Transverse colon (tissue), 4 donors: ENCODE measurements at regions not wholly inside any gene's neighbourhood (a gene's known extent, or its start where the extent isn't known, plus 50 kb on each side); places are given as distances from the start of the nearest gene placed in this dataset.

Experiments
- DNase-seq: peaks from one replicate; pipeline ENCODE4 v3.0.0-alpha.2; 2019
- H3K27ac ChIP-seq, 4 donors: fragments of 200-600 bp; sonication (generic); 2 replicates each; pipeline ENCODE4 v1.5.1; 2016 to 2018; ENCODE audit warnings: inconsistent platforms in 4 of 4
- H3K27me3 ChIP-seq: fragments of 200-600 bp; sonication (generic); 2 replicates; pipeline ENCODE4 v1.5.1; 2017; ENCODE audit warnings: inconsistent platforms
- H3K36me3 ChIP-seq, 4 donors: fragments of 200-600 bp; sonication (generic); 2 replicates each; pipeline ENCODE4 v1.5.1; 2017 to 2019; ENCODE audit warnings: inconsistent platforms in 4 of 4
- H3K4me1 ChIP-seq, 4 donors: fragments of 200-600 bp; sonication (generic); 2 replicates each; pipeline ENCODE4 v1.5.1; 2017 to 2020; ENCODE audit warnings: inconsistent platforms in 4 of 4
- H3K4me3 ChIP-seq, 4 donors: fragments of 200-600 bp; sonication (generic); 1 replicate in 1 of 4; 2 replicates in 3 of 4; pipeline versions ENCODE4 v1.5.1 to v1.6.1; 2017 to 2019; ENCODE audit warnings: inconsistent platforms in 4 of 4
- H3K9me3 ChIP-seq, 2 donors: fragments of 200-600 bp; sonication (generic); 2 replicates each; pipeline ENCODE4 v1.5.1; 2017 to 2019; ENCODE audit warnings: inconsistent platforms in 2 of 2
- EP300 ChIP-seq: sonication (generic); formaldehyde crosslinking; IDR thresholded peaks from one replicate; pipeline ENCODE4 v1.6.1; 2017; ENCODE audit warnings: antibody characterized with exemption, low read depth
- POLR2A ChIP-seq: fragments of 450-650 bp; IDR thresholded peaks from one replicate; pipeline ENCODE4 v1.6.1; 2016; ENCODE audit warnings: antibody characterized with exemption, mild to moderate bottlenecking, moderate library complexity
- POLR2AphosphoS5 ChIP-seq, 3 donors: sonication (generic); formaldehyde crosslinking; IDR thresholded peaks; one replicate each; pipeline ENCODE4 v1.6.1; 2016; ENCODE audit warnings: antibody characterized with exemption in 3 of 3
- WGBS, 2 donors: methylation state at CpG; one replicate each; pipeline ENCODE4 v1.1.5; 2018; ENCODE audit warnings: low coverage in 1 of 2; 5-methylcytosine and 5-hydroxymethylcytosine counted together
- in situ Hi-C, 4 donors: fragments of 200-750 bp; cut with MboI; loops; one replicate each; pipeline versions ENCODE4 v1.15.0 to v1.15.1; 2017; ENCODE audit warnings: low sequenced_read_pairs in 3 of 4, low pct_ligation_motif_present in 1 of 4, low pct_unique_long_range_greater_than_20kb in 1 of 4
- intact Hi-C: fragments of 100-400 bp; cut with DNase I; formaldehyde crosslinking; loops from one replicate; pipeline ENCODE4 v1.15.1; 2023; ENCODE audit warnings: low total_unique reads
- TF ChIP-seq, protein P1 (sequence below), 5 experiments: fragments of 200-600 bp in 3 of 5; fragments of 450-650 bp in 2 of 5; sonication (generic) in 3 of 5; IDR thresholded peaks; 1 replicate in 2 of 5; 2 replicates in 3 of 5; pipeline ENCODE4 v1.5.1; 2016 to 2017; ENCODE audit warnings: antibody characterized with exemption in 5 of 5, inconsistent platforms in 3 of 5, mild to moderate bottlenecking in 2 of 5, moderate library complexity in 1 of 5

DNA sequence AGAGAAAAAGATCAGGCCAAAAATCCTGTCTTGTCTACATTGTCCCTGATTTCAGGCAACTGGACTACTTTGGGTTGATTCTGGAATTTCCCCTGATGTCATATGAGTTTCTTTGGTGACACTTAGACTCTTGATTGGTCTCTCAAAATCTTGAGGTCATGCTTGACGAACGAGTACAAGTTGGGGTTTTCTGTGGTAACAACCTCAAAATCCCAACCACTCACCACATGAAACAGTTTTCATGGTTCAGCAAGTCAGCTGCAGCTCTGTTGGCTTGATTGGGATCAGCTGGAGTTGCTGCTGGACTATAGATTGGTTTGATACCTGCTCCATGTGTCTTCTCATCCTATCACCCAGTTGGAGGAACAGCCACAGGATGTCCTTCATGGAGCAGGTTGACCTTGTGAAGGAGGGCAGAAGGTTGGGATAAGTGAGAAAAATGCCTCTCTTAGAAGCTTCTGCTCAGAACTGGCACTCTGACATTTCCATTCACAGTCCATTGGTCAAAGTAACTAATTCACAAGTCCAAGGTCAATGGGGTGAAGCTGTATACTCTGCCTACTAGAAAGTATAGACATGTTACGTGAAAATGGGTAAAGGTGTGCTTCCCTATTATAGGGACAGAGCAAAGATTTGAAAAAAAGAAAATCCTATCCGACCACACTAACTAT lies 284.5 kb downstream of the SH3GL2 start:
- no peak for TF ChIP-seq POLR2AphosphoS5 (IDR thresholded peaks at IDR 0.05)
- no peak for TF ChIP-seq EP300
- TF ChIP-seq POLR2A: no peak
- TF ChIP-seq, protein P1, sequence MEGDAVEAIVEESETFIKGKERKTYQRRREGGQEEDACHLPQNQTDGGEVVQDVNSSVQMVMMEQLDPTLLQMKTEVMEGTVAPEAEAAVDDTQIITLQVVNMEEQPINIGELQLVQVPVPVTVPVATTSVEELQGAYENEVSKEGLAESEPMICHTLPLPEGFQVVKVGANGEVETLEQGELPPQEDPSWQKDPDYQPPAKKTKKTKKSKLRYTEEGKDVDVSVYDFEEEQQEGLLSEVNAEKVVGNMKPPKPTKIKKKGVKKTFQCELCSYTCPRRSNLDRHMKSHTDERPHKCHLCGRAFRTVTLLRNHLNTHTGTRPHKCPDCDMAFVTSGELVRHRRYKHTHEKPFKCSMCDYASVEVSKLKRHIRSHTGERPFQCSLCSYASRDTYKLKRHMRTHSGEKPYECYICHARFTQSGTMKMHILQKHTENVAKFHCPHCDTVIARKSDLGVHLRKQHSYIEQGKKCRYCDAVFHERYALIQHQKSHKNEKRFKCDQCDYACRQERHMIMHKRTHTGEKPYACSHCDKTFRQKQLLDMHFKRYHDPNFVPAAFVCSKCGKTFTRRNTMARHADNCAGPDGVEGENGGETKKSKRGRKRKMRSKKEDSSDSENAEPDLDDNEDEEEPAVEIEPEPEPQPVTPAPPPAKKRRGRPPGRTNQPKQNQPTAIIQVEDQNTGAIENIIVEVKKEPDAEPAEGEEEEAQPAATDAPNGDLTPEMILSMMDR (IDR thresholded peaks at IDR 0.05): no peak
- Histone ChIP-seq H3K4me3 (no peak overlapping the region), H3K27me3 (no peaks in the 10 kb centered on the region), H3K9me3 (no peaks in the 10 kb centered on the region), H3K4me1 (no peaks in the 10 kb centered on the region), H3K36me3 (no peaks in the 10 kb centered on the region), H3K27ac (no peak overlapping the region)
- intact Hi-C loops (no loop called here), in situ Hi-C loops (no loop called here)
- WGBS, 2 donors: 65 to 72% methylated on average over 2 to 4 of the region's 4 CpGs
- DNase-seq: no peak

DNA sequence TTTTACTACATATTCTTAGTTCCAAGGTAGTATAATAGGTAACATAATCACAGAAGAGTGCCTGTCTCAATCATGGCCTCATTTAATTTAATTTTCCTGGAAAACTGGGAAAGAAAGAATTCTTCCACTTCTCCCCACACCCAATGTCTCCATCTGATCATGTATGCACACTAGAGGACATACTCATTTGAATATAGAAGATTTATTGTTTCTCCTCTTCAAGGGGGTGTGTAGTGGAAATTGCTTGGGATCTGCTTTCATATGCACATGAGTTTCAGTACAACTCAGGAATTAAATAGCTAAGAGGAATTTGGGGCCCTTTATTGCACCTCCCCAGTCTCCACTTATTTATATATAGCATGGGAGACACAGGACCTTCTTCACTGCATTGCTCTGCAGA lies 285.1 kb downstream of the SH3GL2 start:
- intact Hi-C loops: no loop called here

DNA sequence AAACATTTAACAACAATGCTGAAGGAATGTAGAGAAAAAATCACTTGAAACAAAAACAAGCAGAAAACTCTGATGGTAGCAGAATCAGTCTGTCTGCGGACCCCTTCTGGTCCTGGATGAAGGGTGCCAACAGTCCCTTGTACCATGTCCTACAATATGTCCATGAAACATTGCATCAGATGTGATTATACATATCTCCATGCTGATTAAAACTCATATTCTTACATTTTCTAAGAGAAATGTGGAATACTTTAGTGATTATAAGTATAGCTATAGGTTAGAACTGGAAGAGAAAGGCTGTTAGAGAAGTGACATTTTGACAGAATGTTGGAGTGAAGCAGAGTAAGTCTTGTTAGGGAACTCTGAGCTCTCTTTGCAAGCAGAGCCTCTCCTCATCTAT lies 286.1 kb downstream of the SH3GL2 start:
- no peak for TF ChIP-seq POLR2AphosphoS5 (IDR thresholded peaks at IDR 0.05)
- TF ChIP-seq, protein P1 (IDR thresholded peaks at IDR 0.05): no peak
- no peak for TF ChIP-seq POLR2A
- no peak overlapping the region for H3K27ac ChIP-seq
- intact Hi-C loops: no loop called here
- H3K9me3 ChIP-seq: no peaks in the 10 kb centered on the region
- 89 to 100% methylated on average over 1 of the region's 1 CpG for WGBS, 2 donors
- no peaks in the 10 kb centered on the region for H3K4me1 ChIP-seq
- H3K36me3 ChIP-seq: no peaks in the 10 kb centered on the region
- no peak for DNase-seq
- H3K27me3 ChIP-seq: no peaks in the 10 kb centered on the region
- in situ Hi-C loops: no loop called here
- H3K4me3 ChIP-seq: no peak overlapping the region

More for the DNA sequence above, 285.1 kb downstream of the SH3GL2 start:
- in situ Hi-C loops: no loop called here
- TF ChIP-seq POLR2A: no peak
- no peak for TF ChIP-seq EP300
- TF ChIP-seq POLR2AphosphoS5 (IDR thresholded peaks at IDR 0.05): no peak
- TF ChIP-seq, protein P1 (IDR thresholded peaks at IDR 0.05): no peak
- H3K36me3 ChIP-seq: no peaks in the 10 kb centered on the region
- no peak overlapping the region for H3K4me3 ChIP-seq
- DNase-seq: no peak
- H3K4me1 ChIP-seq: no peaks in the 10 kb centered on the region
- no peak overlapping the region for H3K27ac ChIP-seq
- H3K27me3 ChIP-seq: no peaks in the 10 kb centered on the region
- no peaks in the 10 kb centered on the region for H3K9me3 ChIP-seq

DNA sequence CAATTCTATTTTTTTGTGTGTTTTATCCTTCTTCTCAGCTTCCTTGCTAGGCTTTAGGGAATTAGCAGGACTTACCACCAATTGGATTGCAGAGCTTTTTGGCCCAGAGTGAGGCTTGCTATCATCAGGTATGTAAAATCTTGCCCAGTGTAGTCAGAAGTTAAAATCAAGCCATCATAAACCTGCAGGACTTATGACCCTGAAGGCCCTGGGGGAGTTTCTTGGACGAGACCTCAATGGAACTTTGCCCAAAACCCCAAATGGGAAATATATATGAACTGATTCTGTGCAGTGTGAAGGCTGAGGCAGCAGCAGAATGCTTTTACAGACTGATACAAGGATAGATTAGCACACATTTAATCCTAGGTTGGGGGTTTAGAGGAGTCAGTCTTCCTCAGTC lies 287.0 kb downstream of the SH3GL2 start:
- no peaks in the 10 kb centered on the region for H3K36me3 ChIP-seq
- TF ChIP-seq POLR2A (no peak), POLR2AphosphoS5 (IDR thresholded peaks at IDR 0.05) (no peak), EP300 (no peak)
- TF ChIP-seq, protein P1 (IDR thresholded peaks at IDR 0.05): no peak
- H3K9me3 ChIP-seq: no peaks in the 10 kb centered on the region
- no peak overlapping the region for H3K4me3 ChIP-seq
- no peaks in the 10 kb centered on the region for H3K27me3 ChIP-seq
- H3K4me1 ChIP-seq: no peaks in the 10 kb centered on the region
- intact Hi-C loops (no loop called here), in situ Hi-C loops (no loop called here)
- no peak for DNase-seq
- 48% methylated on average over 1 of the region's 1 CpG; no CpG with 5 or more reads in 1 of the 2 donors for WGBS, 2 donors
- H3K27ac ChIP-seq: no peak overlapping the region
